Neuronal stem cell (in vitro differentiated cells): ENCODE measurements at regions not wholly inside any gene's neighbourhood (a gene's known extent, or its start where the extent isn't known, plus 50 kb on each side); places are given as distances from the start of the nearest gene placed in this dataset.

Experiments used
- DNase-seq: peaks from one replicate; pipeline ENCODE4 v3.0.0-alpha.2; 2013; ENCODE audit warnings: low spot score
- H2AFZ ChIP-seq: one replicate; pipeline ENCODE4 v1.6.1; 2013; ENCODE audit warnings: mild to moderate bottlenecking, low read length, inconsistent platforms
- H2AK5ac ChIP-seq: 2 replicates; pipeline ENCODE4 v1.6.1; 2013; ENCODE audit warnings: low read depth, mild to moderate bottlenecking, inconsistent platforms, low read length, moderate library complexity, mixed read lengths
- H2BK120ac ChIP-seq: 2 replicates; pipeline ENCODE4 v1.6.1; 2013; ENCODE audit warnings: low read depth, mild to moderate bottlenecking, inconsistent platforms, low read length, moderate library complexity, mixed read lengths
- H2BK12ac ChIP-seq: one replicate; pipeline ENCODE4 v1.6.1; 2013; ENCODE audit warnings: low read length, inconsistent platforms
- H2BK15ac ChIP-seq: 2 replicates; pipeline ENCODE4 v1.6.1; 2013; ENCODE audit warnings: mild to moderate bottlenecking, low read length, inconsistent platforms, mixed read lengths
- H2BK5ac ChIP-seq: one replicate; pipeline ENCODE4 v1.6.1; 2013; ENCODE audit warnings: inconsistent platforms, mild to moderate bottlenecking, low read length, moderate library complexity
- H3K14ac ChIP-seq: one replicate; pipeline ENCODE4 v1.6.1; 2013; ENCODE audit warnings: low read length, inconsistent platforms
- H3K18ac ChIP-seq: 2 replicates; pipeline ENCODE4 v1.6.1; 2013; ENCODE audit warnings: low read length, inconsistent platforms
- H3K23ac ChIP-seq: 2 replicates; pipeline ENCODE4 v1.6.1; 2013; ENCODE audit warnings: low read depth, mild to moderate bottlenecking, mixed read lengths, low read length, inconsistent platforms; ENCODE audit not compliant: poor library complexity
- H3K27ac ChIP-seq: replicated peaks from 3 replicates; pipeline ENCODE4 v1.5.1; 2013; ENCODE audit warnings: low read length, inconsistent platforms
- H3K27me3 ChIP-seq, 3 experiments: 2 replicates each; pipeline ENCODE4 v1.6.1; 2013; ENCODE audit warnings: low read length in 3 of 3, mild to moderate bottlenecking in 2 of 3, inconsistent platforms in 1 of 3, low read depth in 1 of 3, mixed read lengths in 1 of 3, moderate library complexity in 1 of 3; ENCODE audit not compliant: control insufficient read depth in 3 of 3, insufficient read depth in 3 of 3
- H3K36me3 ChIP-seq, 2 donors: replicated peaks in 1 of 2; 2 replicates each; pipeline ENCODE4 v1.6.1; 2013; ENCODE audit warnings: low read length in 2 of 2; ENCODE audit not compliant: control insufficient read depth in 2 of 2, insufficient read depth in 2 of 2
- H3K4ac ChIP-seq: 2 replicates; pipeline ENCODE4 v1.6.1; 2013; ENCODE audit warnings: inconsistent platforms, mild to moderate bottlenecking, low read length, moderate library complexity
- H3K4me1 ChIP-seq, 2 donors: 1 replicate in 1 of 2; 2 replicates in 1 of 2; pipeline ENCODE4 v1.6.1; 2013; ENCODE audit warnings: low read length in 2 of 2, low read depth in 1 of 2; ENCODE audit not compliant: control insufficient read depth in 2 of 2, insufficient read depth in 1 of 2
- H3K4me2 ChIP-seq: one replicate; pipeline ENCODE4 v1.6.1; 2013; ENCODE audit warnings: mild to moderate bottlenecking, low read length, inconsistent platforms; ENCODE audit not compliant: insufficient read depth, poor library complexity, severe bottlenecking
- H3K4me3 ChIP-seq, 2 donors: 2 replicates each; pipeline ENCODE4 v1.5.1; 2013; ENCODE audit warnings: low read length in 2 of 2, mild to moderate bottlenecking in 2 of 2, inconsistent platforms in 1 of 2, moderate library complexity in 1 of 2
- H3K79me1 ChIP-seq: one replicate; pipeline ENCODE4 v1.6.1; 2013; ENCODE audit warnings: low read depth, mild to moderate bottlenecking, inconsistent platforms, low read length, moderate library complexity
- H3K9ac ChIP-seq: one replicate; pipeline ENCODE4 v1.6.1; 2013; ENCODE audit warnings: mild to moderate bottlenecking, low read depth, low read length, inconsistent platforms; ENCODE audit not compliant: poor library complexity
- H3K9me3 ChIP-seq, 2 donors: replicated peaks in 1 of 2; 2 replicates each; pipeline versions ENCODE3 to v1.6.1; 2013; ENCODE audit warnings: low read length in 2 of 2, mild to moderate bottlenecking in 2 of 2, inconsistent platforms in 1 of 2, low read depth in 1 of 2, mixed read lengths in 1 of 2, moderate library complexity in 1 of 2; ENCODE audit not compliant: control insufficient read depth in 2 of 2, insufficient read depth in 1 of 2
- H4K8ac ChIP-seq: one replicate; pipeline ENCODE4 v1.6.1; 2013; ENCODE audit warnings: low read depth, mild to moderate bottlenecking, inconsistent platforms, low read length, moderate library complexity
- H4K91ac ChIP-seq: one replicate; pipeline ENCODE4 v1.6.1; 2013; ENCODE audit warnings: low read length, low read depth, mild to moderate bottlenecking, inconsistent platforms; ENCODE audit not compliant: poor library complexity
- WGBS, 2 donors: extraction: QIAGEN DNeasy Blood & Tissue Kit; methylation state at CpG; one replicate each; pipeline ENCODE4 v1.1.7; 2013; ENCODE audit warnings: missing lambda C conversion rate in 2 of 2, mixed read lengths in 1 of 2; ENCODE audit not compliant: insufficient read length in 2 of 2, insufficient replicate concordance in 1 of 2; ENCODE audit errors: extremely low coverage in 2 of 2; 5-methylcytosine and 5-hydroxymethylcytosine counted together

DNA sequence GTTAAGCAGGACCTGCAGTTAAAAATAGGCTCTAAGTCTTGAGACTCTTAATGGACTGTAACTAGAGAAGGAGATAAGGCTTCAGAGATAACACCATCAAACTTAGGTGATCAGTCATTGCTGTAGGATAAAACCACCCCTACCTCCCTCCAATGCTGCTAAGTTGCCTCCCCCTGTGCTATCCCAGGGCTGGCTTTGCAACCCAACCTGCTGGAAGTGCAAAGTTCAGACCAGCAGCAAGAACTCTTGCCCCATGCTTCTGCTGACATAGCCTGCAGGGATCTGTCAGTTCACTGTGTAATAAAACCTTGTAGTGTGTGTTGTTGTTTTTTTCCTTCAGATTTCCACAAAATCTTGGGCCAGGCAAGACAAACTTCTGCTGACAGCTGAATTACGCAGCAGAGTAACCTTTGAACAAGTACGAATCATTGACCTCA lies 57.4 kb upstream of the EPB41L3 start:
- Histone ChIP-seq H3K4me2 (no peak overlapping the region), H4K91ac (no peak overlapping the region), H3K4me1 (no peaks in the 10 kb centered on the region), H2BK12ac (no peak overlapping the region), H2BK5ac (no peak overlapping the region), H3K27me3 (no peaks in the 10 kb centered on the region), H3K79me1 (no peaks in the 10 kb centered on the region), H3K18ac (no peak overlapping the region), H3K14ac (no peak overlapping the region), H3K9ac (no peak overlapping the region), H4K8ac (no peak overlapping the region), H2AFZ (no peak overlapping the region), H3K9me3 (no peaks in the 10 kb centered on the region), H2BK120ac (no peak overlapping the region), H2BK15ac (no peak overlapping the region), H3K23ac (no peak overlapping the region), H3K27ac (no peak overlapping the region), H3K4me3 (no peak overlapping the region), H3K36me3 (no peaks in the 10 kb centered on the region), H2AK5ac (no peak overlapping the region), H3K4ac (no peak overlapping the region)
- DNase-seq = no peak
- no CpG with 5 or more reads among the region's 2 CpGs for WGBS, 2 donors

DNA sequence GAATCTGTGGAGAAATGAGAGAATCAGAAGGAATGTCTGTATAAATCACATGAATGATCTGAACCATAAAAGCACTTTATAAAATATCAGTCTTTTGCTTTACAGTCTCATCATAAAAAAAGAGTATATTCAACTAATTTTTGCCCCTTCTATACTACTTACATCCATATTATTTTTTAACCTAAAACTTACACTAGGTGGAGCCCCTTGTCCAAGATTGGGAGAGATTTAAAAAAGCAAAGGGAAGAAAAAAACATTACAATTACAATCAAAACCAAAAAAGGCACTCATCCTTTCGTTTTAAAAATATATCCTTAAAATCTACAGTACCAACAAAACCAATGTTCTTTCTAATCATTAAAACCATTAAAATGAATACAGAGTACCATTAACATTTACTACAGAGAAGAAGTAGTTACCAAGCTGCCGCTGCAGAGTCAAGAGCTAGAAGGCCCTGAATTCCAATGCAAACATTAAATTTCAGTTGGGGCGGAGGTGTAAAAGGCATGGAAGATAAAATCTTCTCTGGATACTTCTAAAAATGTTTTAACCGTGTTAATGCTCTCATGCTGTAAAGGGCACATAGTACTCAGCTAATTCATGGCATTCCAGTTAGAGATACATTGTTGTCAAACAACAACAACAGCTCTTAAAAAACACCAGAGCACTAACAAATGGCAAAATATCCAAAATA lies 56.7 kb upstream of the EPB41L3 start:
- H3K9ac ChIP-seq = no peak overlapping the region
- H3K27me3 ChIP-seq = no peaks in the 10 kb centered on the region
- H4K91ac ChIP-seq = no peak overlapping the region
- H3K23ac ChIP-seq = no peak overlapping the region
- H2BK120ac ChIP-seq = no peak overlapping the region
- H3K9me3 ChIP-seq = no peaks in the 10 kb centered on the region
- H3K27ac ChIP-seq = no peak overlapping the region
- no peak overlapping the region for H2AK5ac ChIP-seq
- no peak overlapping the region for H4K8ac ChIP-seq
- no peaks in the 10 kb centered on the region for H3K36me3 ChIP-seq
- H3K14ac ChIP-seq = no peak overlapping the region
- DNase-seq = no peak
- no peak overlapping the region for H2BK12ac ChIP-seq
- H2AFZ ChIP-seq = no peak overlapping the region
- no peak overlapping the region for H2BK15ac ChIP-seq
- no peak overlapping the region for H2BK5ac ChIP-seq
- no CpG with 5 or more reads among the region's 4 CpGs for WGBS, 2 donors
- no peak overlapping the region for H3K4me3 ChIP-seq
- no peak overlapping the region for H3K4me2 ChIP-seq
- H3K79me1 ChIP-seq = no peaks in the 10 kb centered on the region
- no peak overlapping the region for H3K18ac ChIP-seq
- H3K4me1 ChIP-seq = no peaks in the 10 kb centered on the region
- H3K4ac ChIP-seq = no peak overlapping the region

DNA sequence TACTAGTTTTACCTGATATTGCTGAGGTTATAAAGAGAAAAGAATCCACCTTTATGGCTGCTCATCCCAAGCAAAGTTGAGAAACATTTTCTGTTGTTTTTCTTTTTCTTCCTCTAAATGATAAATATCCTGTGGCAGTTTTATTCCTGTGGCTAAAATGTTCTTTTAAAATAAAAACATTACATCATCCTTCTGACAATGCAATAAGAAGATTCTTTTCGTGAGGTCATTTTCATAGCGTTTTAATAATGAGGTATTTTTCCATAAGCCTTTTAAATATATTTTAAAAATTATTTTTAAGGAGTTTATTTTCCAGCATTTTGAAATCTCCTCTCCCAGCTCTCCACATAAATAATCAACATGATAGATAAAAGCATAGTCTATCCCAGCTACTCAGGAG lies 52.8 kb upstream of the EPB41L3 start:
- Histone ChIP-seq H3K14ac (no peak overlapping the region), H4K91ac (no peak overlapping the region), H3K36me3 (no peaks in the 10 kb centered on the region), H3K4me1 (no peaks in the 10 kb centered on the region), H3K4ac (no peak overlapping the region), H3K9ac (no peak overlapping the region), H2AK5ac (no peak overlapping the region), H2BK120ac (no peak overlapping the region), H3K79me1 (no peaks in the 10 kb centered on the region), H3K4me2 (no peak overlapping the region), H2BK12ac (no peak overlapping the region), H3K23ac (no peak overlapping the region), H3K4me3 (no peak overlapping the region), H2AFZ (no peak overlapping the region), H3K18ac (no peak overlapping the region), H3K27ac (no peak overlapping the region), H2BK5ac (no peak overlapping the region), H4K8ac (no peak overlapping the region), H2BK15ac (no peak overlapping the region), H3K27me3 (no peaks in the 10 kb centered on the region), H3K9me3 (peaks cover 0 to 2% of the 10 kb centered on the region in 2 donors)
- no CpG with 5 or more reads among the region's 2 CpGs for WGBS, 2 donors
- DNase-seq = no peak
